ENCODE measurements at regions not wholly inside any gene's neighbourhood (a gene's known extent, or its start where the extent isn't known, plus 50 kb on each side); places are given as distances from the start of the nearest gene placed in this dataset.

GRCh38 chr3:168824107-168824506, 728.4 kb upstream of the GOLIM4 start:
- TF ChIP-seq RAD21 (IDR thresholded peaks at IDR 0.05; ENCODE audit: low read depth) (no peak), JUND (IDR thresholded peaks at IDR 0.05) (no peak), CTCF (IDR thresholded peaks at IDR 0.05 in 2 of 3, conservative IDR thresholded peaks at IDR 0.05 in 1 of 3; ENCODE audit: borderline replicate concordance in 1 of 3, insufficient read depth in 1 of 3, low read depth in 2 of 3, low read length in 2 of 3) (no peak), POLR2A (IDR thresholded peaks at IDR 0.05; ENCODE audit: borderline replicate concordance, extremely low read depth, insufficient read depth, insufficient read length) (no peak), ZFX (IDR thresholded peaks at IDR 0.05) (no peak), REST (IDR thresholded peaks at IDR 0.05; ENCODE audit: low read depth) (no peak), POLR2AphosphoS5 (IDR thresholded peaks at IDR 0.05; ENCODE audit: low read depth, low read length) (no peak)
